ENCODE measurements at regions not wholly inside any gene's neighbourhood (a gene's known extent, or its start where the extent isn't known, plus 50 kb on each side); places are given as distances from the start of the nearest gene placed in this dataset.

GRCh38 chr14:98960617-98961013 is 311.4 kb downstream of the BCL11B start:
- TF ChIP-seq CTCF (conservative IDR thresholded peaks at IDR 0.05 in 1 of 2, IDR thresholded peaks at IDR 0.05 in 1 of 2; ENCODE audit: extremely low read depth in 1 of 2, insufficient read depth in 1 of 2, low read depth in 1 of 2, low read length in 2 of 2), result no peak
- TF ChIP-seq EZH2 (IDR thresholded peaks at IDR 0.05; ENCODE audit: borderline replicate concordance, low read length), result no peak

All from mammary epithelial cell (primary cell).